ENCODE measurements at regions not wholly inside any gene's neighbourhood (a gene's known extent, or its start where the extent isn't known, plus 50 kb on each side); places are given as distances from the start of the nearest gene placed in this dataset.

DNA sequence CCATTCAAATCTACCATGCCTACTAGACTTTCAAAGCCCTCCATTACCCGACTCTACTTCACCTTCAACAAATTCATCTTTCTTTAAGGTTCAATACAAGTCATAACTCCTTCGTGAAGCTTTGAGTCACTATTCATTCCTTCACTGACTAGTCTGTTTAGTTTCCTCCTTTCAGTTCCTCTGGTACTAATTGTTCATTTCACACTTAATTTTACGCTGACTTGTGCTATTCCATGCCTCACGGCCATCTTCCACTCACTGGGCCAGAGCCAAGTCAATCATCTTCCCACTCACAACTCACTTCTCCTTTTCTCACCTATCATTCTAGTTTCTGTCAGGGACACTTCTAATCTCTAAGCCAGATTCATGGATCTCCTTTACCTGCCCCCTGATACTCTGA lies 136.2 kb downstream of the MTX2 start:
- BruUV-seq (replicated peaks) = no TSS peak
- intact Hi-C loops (cut with micrococcal nuclease; ENCODE audit: unreplicated experiment) = no loop called here
- no peak for DNase-seq (ENCODE audit: low read depth, low spot score)
- Histone ChIP-seq H3K9me3 (ENCODE audit: control insufficient read depth, insufficient read depth, low read depth, low read length) (no peaks in the 10 kb centered on the region), H3K27ac (ENCODE audit: low read length) (no peak overlapping the region), H3K4me3 (ENCODE audit: low read depth in 2 of 2, low read length in 2 of 2) (no peak overlapping the region), H3K4me1 (ENCODE audit: control insufficient read depth, insufficient read depth, low read length) (no peaks in the 10 kb centered on the region), H3K36me3 (ENCODE audit: control insufficient read depth, insufficient read depth, low read length) (no peaks in the 10 kb centered on the region), H3K27me3 (ENCODE audit: control insufficient read depth, insufficient read depth, low read length) (no peaks in the 10 kb centered on the region; the same call in 1 of the 2 replicates)
- ChIA-PET CTCF (no interaction called here), POLR2A (no interaction called here)
- ATAC-seq = no peak
- in situ Hi-C loops (cut with HindIII; ENCODE audit: low pct_unique_long_range_greater_than_20kb, low sequenced_read_pairs) = no loop called here
- no peak for TF ChIP-seq SIN3A (IDR thresholded peaks at IDR 0.05; ENCODE audit: borderline replicate concordance, insufficient read depth, low read depth, low read length)
- no peak for TF ChIP-seq TCF7L2 (IDR thresholded peaks at IDR 0.05; ENCODE audit: low read depth, low read length)
- TF ChIP-seq, protein P1, sequence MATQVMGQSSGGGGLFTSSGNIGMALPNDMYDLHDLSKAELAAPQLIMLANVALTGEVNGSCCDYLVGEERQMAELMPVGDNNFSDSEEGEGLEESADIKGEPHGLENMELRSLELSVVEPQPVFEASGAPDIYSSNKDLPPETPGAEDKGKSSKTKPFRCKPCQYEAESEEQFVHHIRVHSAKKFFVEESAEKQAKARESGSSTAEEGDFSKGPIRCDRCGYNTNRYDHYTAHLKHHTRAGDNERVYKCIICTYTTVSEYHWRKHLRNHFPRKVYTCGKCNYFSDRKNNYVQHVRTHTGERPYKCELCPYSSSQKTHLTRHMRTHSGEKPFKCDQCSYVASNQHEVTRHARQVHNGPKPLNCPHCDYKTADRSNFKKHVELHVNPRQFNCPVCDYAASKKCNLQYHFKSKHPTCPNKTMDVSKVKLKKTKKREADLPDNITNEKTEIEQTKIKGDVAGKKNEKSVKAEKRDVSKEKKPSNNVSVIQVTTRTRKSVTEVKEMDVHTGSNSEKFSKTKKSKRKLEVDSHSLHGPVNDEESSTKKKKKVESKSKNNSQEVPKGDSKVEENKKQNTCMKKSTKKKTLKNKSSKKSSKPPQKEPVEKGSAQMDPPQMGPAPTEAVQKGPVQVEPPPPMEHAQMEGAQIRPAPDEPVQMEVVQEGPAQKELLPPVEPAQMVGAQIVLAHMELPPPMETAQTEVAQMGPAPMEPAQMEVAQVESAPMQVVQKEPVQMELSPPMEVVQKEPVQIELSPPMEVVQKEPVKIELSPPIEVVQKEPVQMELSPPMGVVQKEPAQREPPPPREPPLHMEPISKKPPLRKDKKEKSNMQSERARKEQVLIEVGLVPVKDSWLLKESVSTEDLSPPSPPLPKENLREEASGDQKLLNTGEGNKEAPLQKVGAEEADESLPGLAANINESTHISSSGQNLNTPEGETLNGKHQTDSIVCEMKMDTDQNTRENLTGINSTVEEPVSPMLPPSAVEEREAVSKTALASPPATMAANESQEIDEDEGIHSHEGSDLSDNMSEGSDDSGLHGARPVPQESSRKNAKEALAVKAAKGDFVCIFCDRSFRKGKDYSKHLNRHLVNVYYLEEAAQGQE (IDR thresholded peaks at IDR 0.05; ENCODE audit: insufficient read depth in 1 of 2, low read depth in 2 of 2, low read length in 1 of 2) = no peak
- TF ChIP-seq, protein P2, sequence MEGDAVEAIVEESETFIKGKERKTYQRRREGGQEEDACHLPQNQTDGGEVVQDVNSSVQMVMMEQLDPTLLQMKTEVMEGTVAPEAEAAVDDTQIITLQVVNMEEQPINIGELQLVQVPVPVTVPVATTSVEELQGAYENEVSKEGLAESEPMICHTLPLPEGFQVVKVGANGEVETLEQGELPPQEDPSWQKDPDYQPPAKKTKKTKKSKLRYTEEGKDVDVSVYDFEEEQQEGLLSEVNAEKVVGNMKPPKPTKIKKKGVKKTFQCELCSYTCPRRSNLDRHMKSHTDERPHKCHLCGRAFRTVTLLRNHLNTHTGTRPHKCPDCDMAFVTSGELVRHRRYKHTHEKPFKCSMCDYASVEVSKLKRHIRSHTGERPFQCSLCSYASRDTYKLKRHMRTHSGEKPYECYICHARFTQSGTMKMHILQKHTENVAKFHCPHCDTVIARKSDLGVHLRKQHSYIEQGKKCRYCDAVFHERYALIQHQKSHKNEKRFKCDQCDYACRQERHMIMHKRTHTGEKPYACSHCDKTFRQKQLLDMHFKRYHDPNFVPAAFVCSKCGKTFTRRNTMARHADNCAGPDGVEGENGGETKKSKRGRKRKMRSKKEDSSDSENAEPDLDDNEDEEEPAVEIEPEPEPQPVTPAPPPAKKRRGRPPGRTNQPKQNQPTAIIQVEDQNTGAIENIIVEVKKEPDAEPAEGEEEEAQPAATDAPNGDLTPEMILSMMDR (IDR thresholded peaks at IDR 0.05) = no peak
- TF ChIP-seq POLR2AphosphoS5 (IDR thresholded peaks at IDR 0.05; ENCODE audit: low read depth, low read length) = no peak

GRCh38 chr2:176407706-176408105 lies 138.5 kb downstream of the MTX2 start:
- ChIA-PET CTCF (no interaction called here), POLR2A (no interaction called here)
- intact Hi-C loops (cut with micrococcal nuclease; ENCODE audit: unreplicated experiment) (no loop called here), in situ Hi-C loops (cut with HindIII; ENCODE audit: low pct_unique_long_range_greater_than_20kb, low sequenced_read_pairs) (no loop called here)
- no peaks in the 10 kb centered on the region for H3K9me3 ChIP-seq (ENCODE audit: control insufficient read depth, insufficient read depth, low read depth, low read length)
- no peaks in the 10 kb centered on the region for H3K4me1 ChIP-seq (ENCODE audit: control insufficient read depth, insufficient read depth, low read length)
- TF ChIP-seq POLR2AphosphoS5 (IDR thresholded peaks at IDR 0.05; ENCODE audit: low read depth, low read length) = no peak
- no peak for TF ChIP-seq SIN3A (IDR thresholded peaks at IDR 0.05; ENCODE audit: borderline replicate concordance, insufficient read depth, low read depth, low read length)
- TF ChIP-seq, protein P1 (IDR thresholded peaks at IDR 0.05; ENCODE audit: insufficient read depth in 1 of 2, low read depth in 2 of 2, low read length in 1 of 2) = no peak
- TF ChIP-seq, protein P2 (IDR thresholded peaks at IDR 0.05) = no peak
- TF ChIP-seq TCF7L2 (IDR thresholded peaks at IDR 0.05; ENCODE audit: low read depth, low read length) = no peak
- no peak for DNase-seq (ENCODE audit: low read depth, low spot score)
- no peak for ATAC-seq
- no peak overlapping the region for H3K27ac ChIP-seq (ENCODE audit: low read length)
- H3K27me3 ChIP-seq (ENCODE audit: control insufficient read depth, insufficient read depth, low read length) = no peaks in the 10 kb centered on the region; the same call in none of the 2 replicates
- no peak overlapping the region for H3K4me3 ChIP-seq (ENCODE audit: low read depth in 2 of 2, low read length in 2 of 2)
- no peaks in the 10 kb centered on the region for H3K36me3 ChIP-seq (ENCODE audit: control insufficient read depth, insufficient read depth, low read length)
- BruUV-seq (replicated peaks) = no TSS peak
